GM18861 (cell line): ENCODE measurements at regions not wholly inside any gene's neighbourhood (a gene's known extent, or its start where the extent isn't known, plus 50 kb on each side); places are given as distances from the start of the nearest gene placed in this dataset.
"Not testable (repeated sequence)": the region's sequence is repeated elsewhere in the genome, so short reads cannot be mapped to it uniquely, and the experiment has no call there.

Experiments
- ATAC-seq: cut with Tn5 transposase; IDR thresholded peaks from one replicate; pipeline ENCODE4 v1.9.1; 2021; ENCODE audit not compliant: unreplicated experiment

DNA sequence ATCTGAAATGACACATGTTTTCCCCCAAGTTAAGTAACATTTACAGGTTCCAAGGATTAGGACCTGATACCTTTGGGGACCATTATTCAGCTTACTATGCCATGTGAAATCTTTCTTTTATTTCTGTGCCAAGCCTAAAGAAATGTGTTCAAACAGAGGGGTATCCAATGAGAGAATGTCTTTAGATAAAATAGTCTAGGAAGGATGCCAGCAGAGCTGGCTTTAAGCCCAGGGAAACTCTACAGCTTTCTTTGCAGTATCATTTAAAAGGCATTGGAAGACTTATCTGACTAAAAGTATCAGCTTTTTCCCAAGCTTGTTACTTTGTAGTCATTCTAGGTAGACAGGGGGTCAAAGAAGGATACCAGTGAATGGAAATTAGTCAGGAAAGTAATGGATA, 860.4 kb downstream of the PLA2G4A start:
- ATAC-seq: no peak

GRCh38 chr1:187691439-187691838, 862.7 kb downstream of the PLA2G4A start:
- no peak for ATAC-seq

- ATAC-seq: no peak
Measured at GRCh38 chr1:187692799-187693198, 864.0 kb downstream of the PLA2G4A start.

- ATAC-seq: no peak
Measured at GRCh38 chr1:187696073-187696472, 867.3 kb downstream of the PLA2G4A start.

GRCh38 chr1:187703138-187704130, 874.7 kb downstream of the PLA2G4A start:
- not testable (repeated sequence) for ATAC-seq

DNA sequence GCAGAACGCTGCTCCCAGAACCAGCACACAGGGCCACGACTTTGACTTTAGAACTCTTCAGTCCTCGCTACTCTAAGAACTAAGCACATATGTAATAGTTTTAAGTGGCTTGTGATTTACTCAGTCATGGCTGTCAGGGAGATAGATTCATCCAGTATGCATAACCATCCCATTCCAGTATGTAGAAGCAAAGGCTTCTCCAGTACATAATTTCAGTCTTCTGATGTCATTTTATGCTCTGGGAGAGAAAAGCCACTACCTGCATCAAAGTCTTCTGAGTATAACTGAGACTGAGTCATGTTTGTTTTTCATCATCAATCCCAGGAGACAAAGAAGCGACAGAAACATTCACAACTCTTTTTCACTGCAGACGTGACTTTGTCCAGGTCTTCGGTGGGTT, 885.7 kb downstream of the PLA2G4A start:
- ATAC-seq: no peak

DNA sequence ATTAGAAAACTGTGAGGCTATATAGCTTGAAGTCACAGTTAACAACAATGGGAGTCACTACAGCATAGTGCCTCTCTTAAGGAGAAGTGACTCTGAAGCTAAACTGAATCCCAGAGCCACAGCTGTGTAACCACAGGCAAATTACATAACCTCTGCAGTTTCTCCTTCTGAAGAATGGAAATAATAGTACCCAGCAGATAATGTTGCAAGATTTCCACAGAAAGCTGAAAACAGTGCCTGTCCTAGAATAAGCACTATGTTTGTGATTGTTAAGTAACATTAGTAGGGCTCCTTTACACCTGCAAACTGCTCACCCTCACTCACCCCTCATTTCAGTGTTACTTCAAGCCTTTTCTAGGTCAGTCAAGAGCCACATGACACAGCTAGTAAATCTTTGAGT, 886.7 kb downstream of the PLA2G4A start:
- ATAC-seq: no peak

DNA sequence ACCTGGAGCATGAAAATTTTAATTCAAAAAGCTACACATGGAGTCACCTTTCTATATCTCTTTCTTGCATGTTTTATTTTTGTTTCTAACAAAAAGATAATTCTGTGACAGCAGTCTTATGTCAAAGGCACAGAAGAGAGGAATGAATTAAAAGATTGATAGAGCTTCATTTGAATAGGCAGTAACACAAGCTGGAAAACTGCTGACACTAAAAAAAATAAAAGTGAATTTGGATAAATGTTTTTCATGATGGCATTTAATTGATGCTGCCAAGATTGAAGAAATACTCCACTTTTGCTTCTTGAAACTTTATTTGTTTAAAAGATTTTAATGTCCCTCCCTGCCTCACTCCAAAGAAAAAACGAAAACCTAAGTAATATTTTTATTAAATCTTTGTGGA, 887.4 kb downstream of the PLA2G4A start:
- no peak for ATAC-seq

GRCh38 chr1:187718527-187718926, 889.8 kb downstream of the PLA2G4A start:
- no peak for ATAC-seq

DNA sequence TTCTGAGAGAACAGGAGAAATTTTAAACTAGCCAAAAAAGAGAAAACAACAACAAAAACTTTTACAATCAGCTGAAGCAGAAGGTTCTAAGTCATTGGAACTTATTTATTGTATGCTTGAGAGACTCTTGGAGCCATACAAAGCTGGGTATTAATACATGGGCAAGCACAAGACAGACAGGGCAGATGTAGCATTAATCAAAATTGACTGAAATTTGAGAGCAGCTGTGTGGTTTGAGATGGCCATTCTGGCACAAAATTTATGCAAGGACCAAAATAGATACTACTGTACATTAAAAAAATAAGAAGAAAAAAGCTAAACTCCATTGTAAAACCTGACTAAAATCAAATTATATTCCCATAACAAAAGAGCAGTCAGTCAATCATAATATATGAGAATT, 892.5 kb downstream of the PLA2G4A start:
- no peak for ATAC-seq

GRCh38 chr1:187725216-187725615, 896.5 kb downstream of the PLA2G4A start:
- no peak for ATAC-seq

DNA sequence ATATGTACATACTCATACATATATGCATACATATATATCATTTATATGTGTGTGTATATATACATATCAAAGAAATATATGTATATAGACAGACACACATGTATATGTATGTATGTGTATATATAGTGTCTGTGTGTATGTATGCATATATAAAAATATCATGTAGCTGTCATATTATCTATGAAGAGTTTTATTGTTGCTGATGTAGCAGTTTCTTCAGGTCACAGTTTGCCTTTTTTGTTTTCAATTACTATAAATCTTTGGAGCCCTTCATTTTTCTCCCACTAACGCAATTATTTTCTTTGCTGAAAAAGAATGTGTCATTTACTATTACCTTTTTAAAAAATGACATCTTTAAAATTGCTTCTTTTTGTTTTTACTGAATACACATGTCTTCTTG, 904.5 kb downstream of the PLA2G4A start:
- ATAC-seq: no peak

DNA sequence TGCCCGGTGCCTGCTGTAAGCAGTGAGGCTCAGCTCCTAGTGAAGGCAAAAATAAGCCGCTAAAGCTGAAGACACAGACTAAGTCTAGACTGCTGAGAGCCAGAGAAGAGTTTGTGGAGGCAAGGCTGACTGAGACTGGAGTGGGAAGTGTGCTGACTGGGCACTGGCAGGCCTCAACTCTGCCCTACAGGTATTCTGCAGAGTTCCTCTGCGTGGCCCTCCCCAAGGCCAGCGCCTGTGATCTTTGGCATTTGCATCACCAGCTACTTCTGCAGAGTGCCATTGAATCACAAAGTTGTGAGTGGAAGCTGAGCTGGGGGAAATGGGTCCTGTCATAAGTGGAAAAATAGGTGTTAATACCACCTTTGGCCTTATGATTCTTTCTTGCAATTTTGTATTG, 905.7 kb downstream of the PLA2G4A start:
- ATAC-seq: no peak

DNA sequence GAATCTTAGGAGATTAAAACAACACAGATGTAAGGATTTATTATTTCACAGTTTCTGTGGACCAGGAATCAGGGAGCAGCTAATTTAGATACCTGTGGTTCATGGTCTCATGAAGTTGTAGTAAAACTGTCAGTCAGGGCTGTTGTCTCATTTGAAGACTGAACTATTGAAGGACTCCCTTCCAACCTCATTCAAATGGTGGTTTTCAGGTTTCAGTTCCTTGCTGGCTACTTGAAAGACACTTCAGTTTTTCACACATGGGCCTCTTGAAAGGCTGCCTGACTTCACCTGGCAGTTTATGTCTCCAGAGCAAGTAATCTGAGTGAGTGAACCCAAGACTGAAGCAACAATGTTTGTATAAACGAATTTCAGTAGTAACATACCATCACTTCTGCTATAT, 915.9 kb downstream of the PLA2G4A start:
- ATAC-seq: peak; percentile 88

- ATAC-seq: no peak
Measured at GRCh38 chr1:187755536-187755935, 926.8 kb downstream of the PLA2G4A start.

GRCh38 chr1:187756684-187757083, 927.9 kb downstream of the PLA2G4A start:
- ATAC-seq: not testable (repeated sequence)

DNA sequence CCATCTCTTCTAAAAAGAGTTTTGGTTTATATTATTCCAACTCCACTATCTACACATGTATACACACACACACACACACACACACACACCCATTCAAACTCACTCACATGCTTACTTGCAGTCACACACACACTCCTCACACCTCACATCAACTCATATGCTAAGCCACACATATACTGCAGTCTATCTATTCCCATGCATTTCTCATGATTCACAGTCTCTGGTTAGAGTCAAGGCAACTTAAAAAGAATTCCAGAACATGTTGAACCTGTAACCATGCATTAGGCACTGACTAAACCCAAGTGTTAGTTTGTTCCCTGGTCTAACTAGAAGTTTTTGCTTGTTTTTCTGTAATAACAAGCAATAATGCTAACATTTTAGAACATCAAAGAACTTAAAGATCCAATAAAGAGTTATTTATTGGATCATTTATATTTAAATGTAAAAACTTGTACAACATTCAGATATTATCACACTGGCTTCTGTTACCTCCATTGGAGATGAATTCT, 931.1 kb downstream of the PLA2G4A start:
- ATAC-seq: no peak

GRCh38 chr1:187762118-187762517, 933.4 kb downstream of the PLA2G4A start:
- no peak for ATAC-seq

- ATAC-seq: no peak
Measured at GRCh38 chr1:187763465-187763864, 934.7 kb downstream of the PLA2G4A start.

- no peak for ATAC-seq
Measured at GRCh38 chr1:187763976-187764375, 935.2 kb downstream of the PLA2G4A start.

DNA sequence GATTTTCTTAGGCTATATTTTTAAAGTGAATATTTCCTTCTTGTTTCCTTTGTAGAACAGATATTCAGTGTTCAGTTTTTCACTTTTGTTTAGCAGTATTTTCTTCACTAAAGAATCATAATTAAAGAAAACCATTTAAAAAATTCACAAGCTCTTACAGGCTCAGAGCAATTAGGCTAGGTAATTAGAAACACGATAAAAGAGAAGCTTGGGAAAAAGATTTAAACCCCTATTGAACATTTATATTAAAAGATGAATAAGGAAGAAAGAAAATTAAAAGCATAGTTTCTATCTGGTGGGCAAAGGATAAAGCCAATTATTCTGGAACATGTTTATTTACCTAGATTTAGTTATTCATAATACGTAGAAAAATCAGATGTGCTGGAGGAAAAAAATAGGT, 942.6 kb downstream of the PLA2G4A start:
- no peak for ATAC-seq

DNA sequence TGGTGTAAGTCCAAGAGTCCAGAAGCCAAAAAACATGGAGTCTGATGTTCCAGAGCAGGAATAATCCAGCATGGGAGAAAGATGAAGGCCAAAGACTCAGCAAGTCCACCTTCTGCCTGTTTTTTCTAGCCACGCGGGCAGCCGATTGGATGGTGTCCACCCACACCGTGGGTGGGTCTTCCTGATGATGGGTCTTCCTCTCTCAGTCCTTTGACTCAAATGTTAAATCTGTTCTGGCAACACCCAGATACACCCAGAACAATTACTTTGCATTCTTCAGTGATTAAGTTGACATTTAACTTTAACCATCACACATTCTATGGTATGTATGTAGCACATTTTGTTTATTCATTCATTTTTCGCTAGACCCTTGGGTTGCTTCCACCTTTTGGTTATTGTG, 944.4 kb downstream of the PLA2G4A start:
- ATAC-seq: no peak

DNA sequence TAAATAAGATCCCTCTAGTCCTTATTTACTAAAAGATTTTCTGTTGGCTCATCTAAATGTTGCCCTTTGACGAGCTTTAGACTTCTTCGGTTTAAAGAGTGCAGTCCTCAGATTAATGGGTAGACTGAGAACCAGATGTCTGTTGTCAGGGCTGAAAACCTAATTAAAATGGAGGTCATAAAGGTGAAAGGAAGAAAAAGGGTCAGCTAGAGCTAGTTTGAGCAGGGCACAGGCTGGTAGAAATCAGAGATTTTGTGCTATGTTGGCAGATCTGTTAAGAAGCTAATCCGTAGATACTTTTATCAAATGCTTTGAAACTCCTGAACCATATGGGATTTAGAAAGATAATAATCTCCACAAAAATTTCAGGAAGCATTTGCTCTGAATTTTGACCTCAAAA, 959.0 kb downstream of the PLA2G4A start:
- ATAC-seq: no peak
